ENCODE measurements at regions not wholly inside any gene's neighbourhood (a gene's known extent, or its start where the extent isn't known, plus 50 kb on each side); places are given as distances from the start of the nearest gene placed in this dataset.

DNA sequence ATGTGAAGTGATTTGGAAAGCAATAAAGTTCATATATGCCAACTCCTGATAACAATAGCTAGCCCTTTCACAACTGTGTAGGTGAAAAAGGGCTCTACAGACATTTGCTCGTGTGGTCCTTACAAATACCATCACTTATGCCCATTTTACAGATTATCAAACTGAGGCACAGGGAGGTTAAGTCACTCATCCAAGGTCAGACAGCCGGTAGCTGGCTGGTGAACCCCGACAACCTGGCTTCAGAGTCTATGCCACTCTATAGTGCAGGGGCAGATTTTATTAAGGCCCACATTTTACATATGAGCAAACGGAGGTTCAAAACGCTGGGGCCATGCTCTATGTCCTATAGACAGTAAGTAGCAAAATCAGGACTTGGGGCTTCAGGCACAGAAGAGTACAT lies 280.5 kb downstream of the RRAGC start:
- Mint-ChIP-seq H3K27ac (no peak overlapping the region), H3K36me3 (ENCODE audit: low read depth) (no peaks in the 10 kb centered on the region), H3K4me1 (peaks cover 10% of the 10 kb centered on the region), H3K27me3 (peaks cover 38% of the 10 kb centered on the region), H3K9me3 (peaks cover 3% of the 10 kb centered on the region), H3K4me3 (no peak overlapping the region)
- DNase-seq = no peak
- ATAC-seq = no peak

DNA sequence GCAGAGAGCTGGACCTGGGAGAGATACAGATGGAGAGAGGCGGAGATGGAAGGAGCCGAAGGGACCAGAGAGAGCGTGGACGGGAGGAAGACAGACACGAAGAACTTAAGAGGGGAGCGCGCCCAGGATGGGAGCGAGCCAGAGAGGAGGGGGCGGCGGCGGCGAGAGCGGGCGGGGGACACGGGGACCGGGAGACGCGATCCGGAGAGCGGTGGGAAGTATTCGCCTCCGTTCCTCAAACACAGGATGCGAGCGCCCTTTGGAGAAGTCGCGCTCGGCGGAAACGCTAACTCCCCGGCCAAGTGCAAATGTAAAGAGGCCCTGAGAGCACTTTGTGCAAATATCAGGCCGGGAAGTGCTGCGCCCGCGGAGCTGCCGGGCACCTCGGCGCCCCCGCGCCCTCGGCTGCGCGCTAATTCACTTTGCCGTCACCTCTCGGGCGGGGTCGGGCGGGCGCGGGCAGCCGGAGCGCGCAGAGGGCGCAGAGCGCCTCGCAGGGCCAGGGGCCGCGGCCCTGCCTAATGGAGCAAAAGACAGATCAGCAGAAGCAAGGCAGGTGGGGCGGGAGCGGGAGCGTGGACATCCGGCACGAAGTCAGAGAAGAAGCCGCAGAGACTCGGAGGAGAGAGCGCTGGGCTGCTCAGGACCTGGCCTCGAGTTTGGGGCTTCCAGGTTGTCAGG lies 281.2 kb downstream of the RRAGC start:
- Mint-ChIP-seq H3K27ac (no peak overlapping the region), H3K36me3 (ENCODE audit: low read depth) (no peaks in the 10 kb centered on the region), H3K27me3 (peaks cover 38% of the 10 kb centered on the region), H3K4me3 (peak overlapping the region; percentile 39), H3K9me3 (peaks cover 2% of the 10 kb centered on the region), H3K4me1 (peaks cover 10% of the 10 kb centered on the region)
- peak; percentile 41 for ATAC-seq
- no peak for DNase-seq

DNA sequence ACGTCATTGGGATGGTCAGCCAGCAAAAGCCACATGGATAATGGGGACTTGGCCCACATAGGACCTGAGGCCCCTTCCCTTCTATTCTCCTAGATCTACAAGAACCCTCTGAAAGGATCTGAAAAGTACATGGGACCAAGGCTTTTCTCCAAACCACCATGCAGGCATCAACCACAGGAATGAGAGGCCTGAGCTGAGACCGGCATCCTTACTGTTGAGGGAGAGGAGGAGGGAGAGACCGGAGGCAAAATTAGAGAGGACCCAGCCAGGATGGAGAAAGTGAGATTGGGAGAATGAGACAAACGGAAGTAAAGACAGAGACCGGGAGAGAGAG lies 281.7 kb downstream of the RRAGC start:
- Mint-ChIP-seq H3K27me3 (peaks cover 37% of the 10 kb centered on the region), H3K4me3 (peak overlapping the region; percentile 39), H3K36me3 (ENCODE audit: low read depth) (no peaks in the 10 kb centered on the region), H3K4me1 (peaks cover 10% of the 10 kb centered on the region), H3K9me3 (no peaks in the 10 kb centered on the region), H3K27ac (no peak overlapping the region)
- ATAC-seq = no peak
- no peak for DNase-seq

DNA sequence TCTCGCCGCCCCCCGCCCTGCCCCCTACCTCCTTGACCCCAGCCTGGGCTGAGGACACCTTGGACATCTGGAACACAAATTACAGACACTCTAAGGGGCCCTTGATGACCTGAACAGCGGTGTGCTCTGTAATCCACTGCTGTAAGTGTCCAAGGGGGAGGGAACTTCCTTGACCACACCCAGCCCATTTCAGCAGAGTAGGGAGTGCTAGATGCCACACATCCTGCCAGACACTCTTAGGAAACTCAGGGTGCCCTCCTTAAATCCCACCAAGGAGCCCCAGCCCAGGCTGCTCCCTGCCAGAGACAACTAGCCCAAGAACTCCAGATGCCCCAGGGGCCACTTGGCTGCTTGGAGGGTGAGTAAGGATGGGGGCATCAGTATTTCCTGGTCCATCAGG lies 282.2 kb downstream of the RRAGC start:
- H3K27ac Mint-ChIP-seq = no peak overlapping the region
- DNase-seq (no peak), ATAC-seq (no peak)
- peaks cover 34% of the 10 kb centered on the region for H3K27me3 Mint-ChIP-seq
- peaks cover 10% of the 10 kb centered on the region for H3K4me1 Mint-ChIP-seq
- no peaks in the 10 kb centered on the region for H3K9me3 Mint-ChIP-seq
- no peak overlapping the region for H3K4me3 Mint-ChIP-seq
- no peaks in the 10 kb centered on the region for H3K36me3 Mint-ChIP-seq (ENCODE audit: low read depth)

DNA sequence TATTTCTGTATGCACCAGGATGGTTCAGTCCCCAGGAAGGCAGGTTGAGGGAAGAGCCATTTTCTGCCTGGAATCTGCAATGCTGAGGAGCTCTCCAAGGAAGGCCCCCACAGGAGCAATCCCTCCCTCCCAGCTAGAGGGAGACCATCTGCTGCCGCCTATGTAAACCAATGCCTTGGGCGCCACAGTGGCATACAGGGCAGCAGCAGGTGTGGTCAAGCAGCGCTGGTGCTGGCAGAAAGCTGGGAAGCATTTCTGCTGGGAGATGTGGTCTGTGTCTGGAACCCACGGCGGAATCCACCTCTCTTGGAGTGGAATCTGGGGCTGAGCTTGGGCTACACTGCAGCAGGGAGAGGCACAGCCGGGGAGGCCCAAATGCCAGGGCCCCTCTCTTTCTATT lies 283.3 kb downstream of the RRAGC start:
- Mint-ChIP-seq H3K27ac (no peak overlapping the region), H3K9me3 (no peaks in the 10 kb centered on the region), H3K4me3 (no peak overlapping the region), H3K4me1 (peaks cover 10% of the 10 kb centered on the region), H3K36me3 (ENCODE audit: low read depth) (no peaks in the 10 kb centered on the region), H3K27me3 (peaks cover 36% of the 10 kb centered on the region)
- DNase-seq (no peak), ATAC-seq (no peak)

DNA sequence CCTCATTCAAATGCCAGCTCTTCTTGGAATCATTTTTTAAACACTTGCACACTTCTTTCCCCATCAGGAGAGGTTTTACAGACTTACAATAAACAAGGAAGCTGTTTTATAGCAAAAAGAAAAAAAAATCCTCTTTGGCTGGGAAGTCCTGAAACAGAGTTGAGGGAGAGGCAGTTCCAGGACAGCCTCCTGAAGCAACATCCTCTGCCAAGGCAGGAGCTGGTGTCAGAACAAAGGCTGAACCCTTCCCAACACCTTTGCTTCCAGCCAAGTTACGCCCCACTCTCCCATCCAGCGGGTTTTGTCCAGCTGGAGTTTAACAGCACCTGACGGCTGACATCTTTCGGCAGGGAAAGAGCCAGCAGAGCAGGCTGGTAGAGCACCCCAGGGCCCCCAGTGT lies 287.8 kb downstream of the RRAGC start:
- no peak for DNase-seq
- Mint-ChIP-seq H3K4me3 (no peak overlapping the region), H3K4me1 (peaks cover 2% of the 10 kb centered on the region), H3K27me3 (peaks cover 18% of the 10 kb centered on the region), H3K27ac (no peak overlapping the region), H3K36me3 (ENCODE audit: low read depth) (no peaks in the 10 kb centered on the region), H3K9me3 (no peaks in the 10 kb centered on the region)
- no peak for ATAC-seq

DNA sequence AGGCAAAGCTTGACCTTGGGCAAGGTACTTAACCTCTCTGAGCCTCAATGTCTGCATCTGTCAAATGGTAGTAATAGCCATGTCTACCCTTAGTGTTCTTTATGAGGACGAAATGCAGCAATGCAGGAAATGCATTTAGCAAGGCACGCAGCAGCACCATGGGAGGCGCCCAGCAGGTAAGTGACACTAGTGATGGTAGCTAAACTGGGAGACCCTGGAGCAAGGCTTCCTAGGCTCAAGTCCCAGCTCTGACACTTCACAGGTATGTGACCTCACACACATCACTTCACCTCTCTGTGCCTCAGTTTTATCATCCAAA lies 289.0 kb downstream of the RRAGC start:
- Mint-ChIP-seq H3K36me3 (ENCODE audit: low read depth) (no peaks in the 10 kb centered on the region), H3K27me3 (peaks cover 22% of the 10 kb centered on the region), H3K4me3 (no peak overlapping the region), H3K27ac (no peak overlapping the region), H3K4me1 (peaks cover 2% of the 10 kb centered on the region), H3K9me3 (no peaks in the 10 kb centered on the region)
- ATAC-seq = no peak
- no peak for DNase-seq

DNA sequence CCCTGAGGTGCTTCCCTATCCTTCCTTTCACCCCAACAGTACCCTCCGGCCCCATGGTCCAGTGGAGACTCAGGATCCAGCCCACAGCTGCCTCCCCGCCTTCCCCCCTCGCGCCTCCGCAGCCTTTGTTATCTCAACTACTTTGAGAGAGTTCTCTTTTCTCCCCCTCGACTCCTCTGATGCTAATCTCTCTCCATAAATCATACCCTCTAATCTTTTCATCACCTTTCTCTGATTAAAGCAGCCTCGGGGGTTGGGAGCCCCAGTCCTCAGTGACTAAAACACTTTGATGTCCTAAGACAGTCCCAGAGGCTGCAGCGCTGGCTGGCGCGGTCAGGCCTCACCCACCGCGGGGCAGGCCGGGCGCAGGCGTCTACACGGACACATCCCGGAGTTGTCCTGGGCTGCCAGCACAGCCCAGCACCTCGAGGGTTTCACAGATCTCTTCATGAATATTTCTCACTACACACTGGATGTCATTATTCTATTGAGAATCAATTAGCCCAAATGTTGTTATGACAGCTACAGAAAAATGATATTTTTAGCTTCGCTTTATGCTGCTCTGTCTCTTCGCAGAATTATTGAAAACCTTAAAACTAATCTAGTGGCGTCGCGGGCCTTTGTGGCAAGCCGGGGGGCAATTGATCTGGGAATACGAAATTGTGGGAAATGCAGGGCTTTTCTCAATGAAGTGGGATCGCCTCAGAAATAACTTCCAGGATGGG lies 289.5 kb downstream of the RRAGC start:
- H3K9me3 Mint-ChIP-seq = no peaks in the 10 kb centered on the region
- H3K27ac Mint-ChIP-seq = no peak overlapping the region
- no peaks in the 10 kb centered on the region for H3K36me3 Mint-ChIP-seq (ENCODE audit: low read depth)
- ATAC-seq (no peak), DNase-seq (no peak)
- peaks cover 22% of the 10 kb centered on the region for H3K27me3 Mint-ChIP-seq
- H3K4me3 Mint-ChIP-seq = no peak overlapping the region
- peaks cover 2% of the 10 kb centered on the region for H3K4me1 Mint-ChIP-seq

DNA sequence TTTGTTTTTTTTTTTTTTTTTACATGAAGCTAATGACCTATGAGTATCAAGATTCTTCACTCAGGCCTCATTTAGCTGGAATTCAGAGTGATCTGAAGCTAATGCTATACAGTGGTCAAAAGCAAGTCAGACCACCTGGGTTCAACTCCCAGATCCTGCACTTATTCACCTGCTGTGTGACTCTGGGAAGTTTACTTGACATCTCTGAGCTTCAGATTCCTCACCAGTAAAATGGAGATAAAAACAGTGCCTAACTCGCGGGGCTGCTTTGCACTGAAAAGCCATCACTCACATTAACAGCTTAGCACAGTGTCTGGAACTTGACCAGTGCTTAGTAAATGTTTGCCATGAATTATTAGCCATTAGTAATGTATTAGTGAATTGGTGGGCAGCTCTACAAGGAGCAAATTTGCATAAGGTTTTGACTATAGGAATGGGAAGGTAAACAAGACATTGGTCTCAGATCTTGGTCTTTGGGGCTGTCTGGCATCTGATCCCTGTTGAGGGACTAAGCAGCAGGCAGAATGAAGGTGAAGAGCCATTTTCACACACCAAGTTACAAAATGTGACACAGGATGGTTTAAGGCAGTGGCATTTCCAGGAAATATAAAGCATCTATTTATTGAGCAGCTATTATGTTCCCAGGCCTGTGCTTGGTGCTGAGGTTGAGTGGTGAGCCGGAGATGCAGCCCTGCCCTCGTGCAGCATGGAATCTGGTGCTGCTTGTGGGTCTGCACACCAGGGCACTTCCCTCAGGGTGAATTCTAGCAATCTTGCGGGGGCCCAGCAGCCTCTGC lies 291.3 kb downstream of the RRAGC start:
- DNase-seq (no peak), ATAC-seq (no peak)
- no peaks in the 10 kb centered on the region for H3K36me3 Mint-ChIP-seq (ENCODE audit: low read depth)
- no peaks in the 10 kb centered on the region for H3K9me3 Mint-ChIP-seq
- H3K27ac Mint-ChIP-seq = no peak overlapping the region
- H3K4me3 Mint-ChIP-seq = no peak overlapping the region
- H3K27me3 Mint-ChIP-seq = peaks cover 31% of the 10 kb centered on the region
- peaks cover 14% of the 10 kb centered on the region for H3K4me1 Mint-ChIP-seq

DNA sequence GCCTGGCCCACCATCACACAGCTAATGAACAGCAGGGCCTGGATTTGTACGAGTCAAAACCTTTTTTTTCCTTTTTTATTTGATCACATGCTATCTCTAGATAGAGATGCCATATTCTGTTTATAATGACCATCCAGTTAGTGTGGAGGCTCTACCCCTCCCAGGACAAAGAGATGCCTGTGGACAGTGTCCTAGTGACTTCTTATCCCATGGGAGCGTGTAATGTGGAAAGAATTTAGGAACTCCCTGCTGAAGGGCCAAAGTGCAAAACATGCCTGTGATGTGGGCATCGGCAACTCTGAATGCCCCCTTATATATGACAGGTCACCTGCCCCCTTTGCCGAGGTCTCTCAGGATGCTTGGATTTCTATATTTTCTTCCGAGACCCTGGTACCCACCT lies 292.2 kb downstream of the RRAGC start:
- peaks cover 17% of the 10 kb centered on the region for H3K4me1 Mint-ChIP-seq
- no peak for ATAC-seq
- peaks cover 33% of the 10 kb centered on the region for H3K27me3 Mint-ChIP-seq
- H3K27ac Mint-ChIP-seq = no peak overlapping the region
- DNase-seq = no peak
- no peaks in the 10 kb centered on the region for H3K36me3 Mint-ChIP-seq (ENCODE audit: low read depth)
- no peaks in the 10 kb centered on the region for H3K9me3 Mint-ChIP-seq
- H3K4me3 Mint-ChIP-seq = no peak overlapping the region

DNA sequence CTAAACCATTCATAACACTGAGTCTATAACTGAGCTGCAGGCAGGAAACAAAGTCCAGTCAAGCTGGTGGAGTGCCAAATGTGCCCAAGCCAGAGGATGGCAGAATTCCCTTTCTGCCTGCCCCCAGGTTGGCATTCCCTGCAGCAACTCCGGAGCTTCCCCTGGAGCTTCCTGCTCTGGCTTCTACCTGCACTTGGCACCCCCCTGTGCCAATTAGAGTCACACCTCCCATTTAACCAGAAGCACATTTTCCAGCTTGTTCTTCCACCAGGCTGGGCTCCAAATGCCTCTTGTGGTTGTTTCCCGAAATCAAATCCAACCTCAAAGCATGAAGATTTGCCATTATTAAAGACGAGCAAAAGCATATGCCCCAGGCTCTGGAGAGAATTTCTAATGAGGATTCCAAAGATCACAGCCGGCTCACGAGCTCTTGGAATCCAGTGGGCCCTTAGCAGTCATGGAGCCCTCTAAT lies 294.5 kb downstream of the RRAGC start:
- H3K9me3 Mint-ChIP-seq = no peaks in the 10 kb centered on the region
- H3K36me3 Mint-ChIP-seq (ENCODE audit: low read depth) = no peaks in the 10 kb centered on the region
- no peak overlapping the region for H3K4me3 Mint-ChIP-seq
- ATAC-seq (no peak), DNase-seq (no peak)
- H3K27ac Mint-ChIP-seq = no peak overlapping the region
- peaks cover 36% of the 10 kb centered on the region for H3K4me1 Mint-ChIP-seq
- peaks cover 33% of the 10 kb centered on the region for H3K27me3 Mint-ChIP-seq

DNA sequence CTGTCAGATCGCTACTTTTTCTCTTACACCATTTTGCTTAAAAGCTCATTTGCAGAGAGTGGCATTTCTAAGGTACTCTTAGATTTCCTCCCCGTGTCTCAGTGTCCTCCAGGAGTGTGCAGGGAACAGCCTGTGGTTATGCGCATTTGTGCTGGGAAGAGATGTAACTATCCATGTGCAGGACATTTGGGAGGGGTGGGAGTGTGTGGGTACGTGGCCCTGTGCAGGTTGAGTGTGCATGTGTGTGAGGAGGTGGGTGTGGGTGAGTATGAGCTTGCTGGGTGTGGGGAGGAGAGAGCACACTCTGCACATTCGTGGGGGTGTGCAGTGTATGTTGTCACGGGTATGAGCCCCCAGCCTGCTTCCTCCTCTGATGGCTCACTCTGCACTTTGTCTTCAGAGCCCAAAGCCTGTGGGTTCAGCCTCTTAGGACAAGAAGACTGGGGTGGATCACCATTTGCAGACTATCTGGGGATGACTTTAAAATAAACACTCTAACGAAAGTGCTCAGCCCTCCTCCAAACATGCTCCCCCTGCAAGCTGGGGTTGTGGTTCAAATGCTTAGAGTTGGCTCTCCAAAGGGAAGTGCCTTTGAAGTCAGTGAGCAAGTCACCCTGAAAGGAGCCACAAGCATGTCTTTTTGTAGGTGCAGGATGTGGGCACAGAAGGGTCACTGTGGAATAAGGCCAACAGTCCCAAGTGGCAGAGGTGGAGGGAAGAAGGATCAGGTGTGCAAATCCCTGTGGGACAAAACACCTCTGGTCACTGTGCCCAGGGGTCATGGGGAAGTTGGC lies 295.4 kb downstream of the RRAGC start:
- DNase-seq = no peak

DNA sequence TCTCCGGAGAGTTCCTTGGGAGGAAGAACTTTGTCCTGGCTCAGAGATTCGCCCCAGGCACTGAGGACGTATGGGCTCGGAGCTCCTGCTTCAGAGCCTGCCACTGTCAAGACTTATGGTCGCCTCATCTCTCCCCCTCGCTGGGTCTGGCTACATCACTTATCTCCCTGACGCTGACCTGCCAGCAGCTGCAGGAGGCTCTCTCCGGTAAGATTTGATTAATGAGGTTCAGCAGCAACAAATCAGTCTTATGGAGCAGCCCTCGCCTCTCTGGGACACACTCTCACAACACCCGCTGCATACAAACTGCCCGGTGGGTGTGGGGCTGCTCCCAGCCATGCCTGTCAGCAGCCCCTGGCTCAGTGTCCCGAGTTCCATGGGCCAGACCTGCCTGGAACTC lies 297.8 kb downstream of the RRAGC start:
- H3K4me1 Mint-ChIP-seq = peaks cover 64% of the 10 kb centered on the region
- peaks cover 27% of the 10 kb centered on the region for H3K27me3 Mint-ChIP-seq
- no peak overlapping the region for H3K27ac Mint-ChIP-seq
- no peak overlapping the region for H3K4me3 Mint-ChIP-seq
- H3K9me3 Mint-ChIP-seq = no peaks in the 10 kb centered on the region
- ATAC-seq = no peak
- no peaks in the 10 kb centered on the region for H3K36me3 Mint-ChIP-seq (ENCODE audit: low read depth)
- DNase-seq = no peak

More for the DNA sequence above, 295.4 kb downstream of the RRAGC start:
- no peak for ATAC-seq
- Mint-ChIP-seq H3K27me3 (peaks cover 27% of the 10 kb centered on the region), H3K36me3 (ENCODE audit: low read depth) (no peaks in the 10 kb centered on the region), H3K9me3 (no peaks in the 10 kb centered on the region), H3K4me3 (no peak overlapping the region), H3K4me1 (peaks cover 43% of the 10 kb centered on the region), H3K27ac (no peak overlapping the region)

DNA sequence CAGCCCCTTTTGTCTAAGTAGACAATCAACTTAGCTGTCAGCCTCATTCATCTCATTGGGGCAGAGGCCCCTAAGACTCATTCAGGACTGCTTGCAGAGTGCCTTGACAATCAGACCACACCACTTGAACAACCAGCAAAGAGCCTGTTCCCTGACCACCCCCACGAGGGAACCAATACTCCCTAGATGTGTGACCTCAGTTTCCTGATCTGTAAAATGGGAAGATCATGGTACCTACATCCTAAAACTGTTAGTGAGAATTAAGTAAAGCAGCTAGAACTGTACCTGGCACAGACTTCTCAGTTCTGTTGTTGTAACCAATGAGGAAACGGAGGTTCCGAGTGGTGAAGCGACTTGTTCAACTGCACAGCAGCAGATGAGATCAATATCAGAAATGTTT lies 298.5 kb downstream of the RRAGC start:
- Mint-ChIP-seq H3K36me3 (ENCODE audit: low read depth) (no peaks in the 10 kb centered on the region), H3K4me1 (peaks cover 71% of the 10 kb centered on the region), H3K9me3 (no peaks in the 10 kb centered on the region), H3K4me3 (no peak overlapping the region), H3K27ac (no peak overlapping the region), H3K27me3 (peaks cover 23% of the 10 kb centered on the region)
- no peak for DNase-seq
- no peak for ATAC-seq
